ENCODE measurements at regions not wholly inside any gene's neighbourhood (a gene's known extent, or its start where the extent isn't known, plus 50 kb on each side); places are given as distances from the start of the nearest gene placed in this dataset.

GRCh38 chr13:31441800-31442510 lies 242.2 kb downstream of the B3GLCT start:
- DNase-seq (ENCODE audit: low read depth in 2 of 2), result no peak

GRCh38 chr13:31442571-31442970 lies 242.8 kb downstream of the B3GLCT start:
- DNase-seq (ENCODE audit: low read depth in 2 of 2), result no peak

GRCh38 chr13:31444266-31444856 lies 244.6 kb downstream of the B3GLCT start:
- no peak for DNase-seq (ENCODE audit: low read depth in 2 of 2)

GRCh38 chr13:31452525-31452924 lies 252.8 kb downstream of the B3GLCT start:
- no peak for DNase-seq (ENCODE audit: low read depth in 2 of 2)

- no peak for DNase-seq (ENCODE audit: low read depth in 2 of 2)
Measured at GRCh38 chr13:31455581-31455980, 255.8 kb downstream of the B3GLCT start.

- no peak for DNase-seq (ENCODE audit: low read depth in 2 of 2)
Measured at GRCh38 chr13:31456056-31456455, 256.3 kb downstream of the B3GLCT start.

- DNase-seq (ENCODE audit: low read depth in 2 of 2), result no peak
Measured at GRCh38 chr13:31460061-31460460, 260.3 kb downstream of the B3GLCT start.

- no peak for DNase-seq (ENCODE audit: low read depth in 2 of 2)
Measured at GRCh38 chr13:31461923-31462322, 262.1 kb downstream of the B3GLCT start.

- DNase-seq (ENCODE audit: low read depth in 2 of 2), result no peak
Measured at GRCh38 chr13:31462766-31463165, 263.0 kb downstream of the B3GLCT start.

GRCh38 chr13:31468114-31468902 lies 268.5 kb downstream of the B3GLCT start:
- no peak for DNase-seq (ENCODE audit: low read depth in 2 of 2)

- no peak for DNase-seq (ENCODE audit: low read depth in 2 of 2)
Measured at GRCh38 chr13:31469377-31469776, 269.6 kb downstream of the B3GLCT start.

- DNase-seq (ENCODE audit: low read depth in 2 of 2), result no peak
Measured at GRCh38 chr13:31476266-31476665, 263.1 kb upstream of the RXFP2 start.

- DNase-seq (ENCODE audit: low read depth in 2 of 2), result no peak
Measured at GRCh38 chr13:31476753-31477152, 262.6 kb upstream of the RXFP2 start.

- DNase-seq (ENCODE audit: low read depth in 2 of 2), result no peak
Measured at GRCh38 chr13:31477961-31478360, 261.4 kb upstream of the RXFP2 start.

- DNase-seq (ENCODE audit: low read depth in 2 of 2), result no peak
Measured at GRCh38 chr13:31485183-31485582, 254.1 kb upstream of the RXFP2 start.

- no peak for DNase-seq (ENCODE audit: low read depth in 2 of 2)
Measured at GRCh38 chr13:31485651-31486051, 253.7 kb upstream of the RXFP2 start.

GRCh38 chr13:31495336-31495735 lies 244.0 kb upstream of the RXFP2 start:
- no peak for DNase-seq (ENCODE audit: low read depth in 2 of 2)

- no peak for DNase-seq (ENCODE audit: low read depth in 2 of 2)
Measured at GRCh38 chr13:31499274-31499673, 240.1 kb upstream of the RXFP2 start.

- no peak for DNase-seq (ENCODE audit: low read depth in 2 of 2)
Measured at GRCh38 chr13:31503626-31504025, 235.7 kb upstream of the RXFP2 start.

GRCh38 chr13:31504918-31505317 lies 234.4 kb upstream of the RXFP2 start:
- no peak for DNase-seq (ENCODE audit: low read depth in 2 of 2)

GRCh38 chr13:31512331-31512730 lies 227.0 kb upstream of the RXFP2 start:
- no peak for DNase-seq (ENCODE audit: low read depth in 2 of 2)

- no peak for DNase-seq (ENCODE audit: low read depth in 2 of 2)
Measured at GRCh38 chr13:31514932-31515331, 224.4 kb upstream of the RXFP2 start.

- DNase-seq (ENCODE audit: low read depth in 2 of 2), result no peak
Measured at GRCh38 chr13:31515427-31515826, 223.9 kb upstream of the RXFP2 start.
